ENCODE measurements at regions not wholly inside any gene's neighbourhood (a gene's known extent, or its start where the extent isn't known, plus 50 kb on each side); places are given as distances from the start of the nearest gene placed in this dataset.
"Not testable (repeated sequence)": the region's sequence is repeated elsewhere in the genome, so short reads cannot be mapped to it uniquely, and the experiment has no call there.

- DNase-seq (ENCODE audit: low read depth): no peak
- Histone ChIP-seq H3K4me3 (ENCODE audit: low read depth, low read length) (no peak overlapping the region), H3K36me3 (ENCODE audit: control insufficient read depth, insufficient read depth, low read length) (no peaks in the 10 kb centered on the region), H3K27me3 (ENCODE audit: control insufficient read depth, insufficient read depth, low read length) (no peaks in the 10 kb centered on the region)
- TF ChIP-seq, protein P1, sequence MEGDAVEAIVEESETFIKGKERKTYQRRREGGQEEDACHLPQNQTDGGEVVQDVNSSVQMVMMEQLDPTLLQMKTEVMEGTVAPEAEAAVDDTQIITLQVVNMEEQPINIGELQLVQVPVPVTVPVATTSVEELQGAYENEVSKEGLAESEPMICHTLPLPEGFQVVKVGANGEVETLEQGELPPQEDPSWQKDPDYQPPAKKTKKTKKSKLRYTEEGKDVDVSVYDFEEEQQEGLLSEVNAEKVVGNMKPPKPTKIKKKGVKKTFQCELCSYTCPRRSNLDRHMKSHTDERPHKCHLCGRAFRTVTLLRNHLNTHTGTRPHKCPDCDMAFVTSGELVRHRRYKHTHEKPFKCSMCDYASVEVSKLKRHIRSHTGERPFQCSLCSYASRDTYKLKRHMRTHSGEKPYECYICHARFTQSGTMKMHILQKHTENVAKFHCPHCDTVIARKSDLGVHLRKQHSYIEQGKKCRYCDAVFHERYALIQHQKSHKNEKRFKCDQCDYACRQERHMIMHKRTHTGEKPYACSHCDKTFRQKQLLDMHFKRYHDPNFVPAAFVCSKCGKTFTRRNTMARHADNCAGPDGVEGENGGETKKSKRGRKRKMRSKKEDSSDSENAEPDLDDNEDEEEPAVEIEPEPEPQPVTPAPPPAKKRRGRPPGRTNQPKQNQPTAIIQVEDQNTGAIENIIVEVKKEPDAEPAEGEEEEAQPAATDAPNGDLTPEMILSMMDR (IDR thresholded peaks at IDR 0.05; ENCODE audit: insufficient read depth, low read length, severe bottlenecking): no peak
- no peak for FAIRE-seq
Measured at GRCh38 chr10:64358907-64359306, 837.7 kb downstream of the REEP3 start.

- FAIRE-seq; H3K4me3 ChIP-seq (ENCODE audit: low read depth, low read length); DNase-seq (ENCODE audit: low read depth); H3K27me3 ChIP-seq (ENCODE audit: control insufficient read depth, insufficient read depth, low read length); H3K36me3 ChIP-seq (ENCODE audit: control insufficient read depth, insufficient read depth, low read length): not testable (repeated sequence)
Measured at GRCh38 chr10:64360240-64360639, 839.0 kb downstream of the REEP3 start.

GRCh38 chr10:64363687-64364086 lies 842.5 kb downstream of the REEP3 start:
- no peak for FAIRE-seq
- Histone ChIP-seq H3K27me3 (ENCODE audit: control insufficient read depth, insufficient read depth, low read length) (no peaks in the 10 kb centered on the region), H3K4me3 (ENCODE audit: low read depth, low read length) (no peak overlapping the region), H3K36me3 (ENCODE audit: control insufficient read depth, insufficient read depth, low read length) (no peaks in the 10 kb centered on the region)
- no peak for DNase-seq (ENCODE audit: low read depth)
- TF ChIP-seq, protein P1 (IDR thresholded peaks at IDR 0.05; ENCODE audit: insufficient read depth, low read length, severe bottlenecking): no peak

GRCh38 chr10:64365663-64366062 lies 844.5 kb downstream of the REEP3 start:
- no peaks in the 10 kb centered on the region for H3K36me3 ChIP-seq (ENCODE audit: control insufficient read depth, insufficient read depth, low read length)
- FAIRE-seq (no peak), DNase-seq (ENCODE audit: low read depth) (no peak)
- H3K4me3 ChIP-seq (ENCODE audit: low read depth, low read length): no peak overlapping the region
- TF ChIP-seq, protein P1 (IDR thresholded peaks at IDR 0.05; ENCODE audit: insufficient read depth, low read length, severe bottlenecking): no peak
- no peaks in the 10 kb centered on the region for H3K27me3 ChIP-seq (ENCODE audit: control insufficient read depth, insufficient read depth, low read length)

GRCh38 chr10:64368298-64368697 lies 847.1 kb downstream of the REEP3 start:
- DNase-seq (ENCODE audit: low read depth) (no peak), FAIRE-seq (no peak)
- no peaks in the 10 kb centered on the region for H3K36me3 ChIP-seq (ENCODE audit: control insufficient read depth, insufficient read depth, low read length)
- TF ChIP-seq, protein P1 (IDR thresholded peaks at IDR 0.05; ENCODE audit: insufficient read depth, low read length, severe bottlenecking): no peak
- H3K27me3 ChIP-seq (ENCODE audit: control insufficient read depth, insufficient read depth, low read length): no peaks in the 10 kb centered on the region
- H3K4me3 ChIP-seq (ENCODE audit: low read depth, low read length): no peak overlapping the region

- DNase-seq (ENCODE audit: low read depth): no peak
Measured at GRCh38 chr10:64369885-64370773, 848.9 kb downstream of the REEP3 start.

More at GRCh38 chr10:64369885-64370773, 848.9 kb downstream of the REEP3 start:
- FAIRE-seq: no peak
- Histone ChIP-seq H3K36me3 (ENCODE audit: control insufficient read depth, insufficient read depth, low read length) (no peaks in the 10 kb centered on the region), H3K4me3 (ENCODE audit: low read depth, low read length) (no peak overlapping the region), H3K27me3 (ENCODE audit: control insufficient read depth, insufficient read depth, low read length) (no peaks in the 10 kb centered on the region)
- TF ChIP-seq, protein P1 (IDR thresholded peaks at IDR 0.05; ENCODE audit: insufficient read depth, low read length, severe bottlenecking): no peak

Data from bronchial epithelial cell (primary cell).